Mesodermal cell (in vitro differentiated cells): ENCODE measurements at regions not wholly inside any gene's neighbourhood (a gene's known extent, or its start where the extent isn't known, plus 50 kb on each side); places are given as distances from the start of the nearest gene placed in this dataset.
"Not testable (repeated sequence)": the region's sequence is repeated elsewhere in the genome, so short reads cannot be mapped to it uniquely, and the experiment has no call there.

Experiments used
- H3K27ac ChIP-seq: 2 replicates; pipeline ENCODE4 v1.7.0; 2013; ENCODE audit warnings: mild to moderate bottlenecking, low read depth, low read length, moderate library complexity; ENCODE audit not compliant: severe bottlenecking
- H3K36me3 ChIP-seq: 2 replicates; pipeline ENCODE4 v1.7.1; 2013; ENCODE audit warnings: mild to moderate bottlenecking, low read length, moderate library complexity; ENCODE audit not compliant: control insufficient read depth, insufficient read depth
- H3K4me1 ChIP-seq: one replicate; pipeline ENCODE4 v1.7.1; 2013; ENCODE audit warnings: mild to moderate bottlenecking, low read length; ENCODE audit not compliant: insufficient read depth, control insufficient read depth, poor library complexity, severe bottlenecking
- H3K4me3 ChIP-seq: 2 replicates; pipeline ENCODE4 v1.7.0; 2013; ENCODE audit warnings: low read length, control low read depth, mild to moderate bottlenecking; ENCODE audit not compliant: insufficient read depth, poor library complexity, severe bottlenecking; ENCODE audit errors: extremely low read depth
- H3K9me3 ChIP-seq: 2 replicates; pipeline ENCODE4 v1.7.1; 2013; ENCODE audit warnings: mild to moderate bottlenecking, low read length, moderate library complexity; ENCODE audit not compliant: control insufficient read depth
- WGBS, 2 experiments: methylation state at CpG; one replicate each; pipeline ENCODE4 v1.1.5; 2013; ENCODE audit warnings: missing lambda C conversion rate in 2 of 2; ENCODE audit not compliant: insufficient coverage in 2 of 2; 5-methylcytosine and 5-hydroxymethylcytosine counted together

GRCh38 chr11:100409267-100409666 lies 277.8 kb upstream of the ARHGAP42 start:
- H3K9me3 ChIP-seq: peaks cover 27% of the 10 kb centered on the region

DNA sequence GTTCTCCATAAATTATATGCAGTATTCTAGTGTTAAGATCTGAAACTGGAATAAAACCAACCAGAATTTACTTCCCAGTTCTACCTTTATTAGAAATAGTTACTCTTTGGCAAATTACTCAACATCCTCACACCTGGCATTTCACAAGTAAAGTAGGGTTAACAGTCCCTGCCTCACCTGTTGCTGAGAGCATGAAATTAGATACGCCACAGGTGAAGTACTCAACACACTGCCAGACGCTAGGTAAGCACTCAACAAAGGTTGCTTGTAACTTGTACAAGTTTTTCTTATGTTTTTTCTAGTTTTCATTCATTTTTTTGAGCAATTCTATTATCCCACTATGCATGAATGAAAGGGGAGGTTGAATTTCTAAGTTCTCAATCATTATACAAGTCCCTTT lies 267.6 kb upstream of the ARHGAP42 start:
- no peaks in the 10 kb centered on the region for H3K36me3 ChIP-seq
- no CpG with 5 or more reads among the region's 2 CpGs for WGBS, 2 experiments
- H3K9me3 ChIP-seq: peaks cover 20% of the 10 kb centered on the region
- H3K4me3 ChIP-seq: no peak overlapping the region
- H3K4me1 ChIP-seq: no peaks in the 10 kb centered on the region
- H3K27ac ChIP-seq: no peak overlapping the region

More at GRCh38 chr11:100409267-100409666, 277.8 kb upstream of the ARHGAP42 start:
- peaks cover 13% of the 10 kb centered on the region for H3K4me1 ChIP-seq
- WGBS, 2 experiments: 74 to 78% methylated on average over 8 to 9 of the region's 11 CpGs
- H3K27ac ChIP-seq, H3K4me3 ChIP-seq, H3K36me3 ChIP-seq: not testable (repeated sequence)

GRCh38 chr11:100434821-100435641 lies 252.1 kb upstream of the ARHGAP42 start:
- H3K4me1 ChIP-seq: peaks cover 3% of the 10 kb centered on the region
- no peaks in the 10 kb centered on the region for H3K36me3 ChIP-seq
- no peaks in the 10 kb centered on the region for H3K9me3 ChIP-seq
- no peak overlapping the region for H3K27ac ChIP-seq
- WGBS, 2 experiments: 74 to 82% methylated on average over 3 to 5 of the region's 10 CpGs
- no peak overlapping the region for H3K4me3 ChIP-seq

GRCh38 chr11:100438376-100438775 lies 248.7 kb upstream of the ARHGAP42 start:
- WGBS, 2 experiments: 90% methylated on average over 2 of the region's 2 CpGs; no CpG with 5 or more reads in 1 of the 2 experiments
- H3K27ac ChIP-seq: no peak overlapping the region
- no peaks in the 10 kb centered on the region for H3K36me3 ChIP-seq
- peaks cover 3% of the 10 kb centered on the region for H3K4me1 ChIP-seq
- H3K4me3 ChIP-seq: no peak overlapping the region
- no peaks in the 10 kb centered on the region for H3K9me3 ChIP-seq

DNA sequence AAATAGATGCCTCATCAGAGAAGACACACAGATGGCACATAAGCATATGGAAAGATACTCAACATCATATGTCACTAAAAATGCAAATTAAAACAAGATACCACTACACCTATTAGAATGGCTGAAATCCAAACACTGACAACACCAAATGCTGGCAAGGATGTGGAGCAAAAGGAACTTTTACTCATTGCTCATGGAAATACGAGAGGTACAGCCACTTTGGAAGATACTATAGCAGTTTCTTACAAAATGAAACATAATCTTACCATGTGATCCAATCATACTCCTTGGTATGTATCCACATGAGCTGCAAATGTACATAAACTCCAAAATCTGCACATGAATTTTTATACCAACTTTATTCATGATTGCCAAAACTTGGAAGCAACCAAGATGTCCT lies 246.0 kb upstream of the ARHGAP42 start:
- no peak overlapping the region for H3K4me3 ChIP-seq
- 100% methylated on average over 1 of the region's 1 CpG; no CpG with 5 or more reads in 1 of the 2 experiments for WGBS, 2 experiments
- no peaks in the 10 kb centered on the region for H3K36me3 ChIP-seq
- no peak overlapping the region for H3K27ac ChIP-seq
- no peaks in the 10 kb centered on the region for H3K9me3 ChIP-seq
- no peaks in the 10 kb centered on the region for H3K4me1 ChIP-seq

DNA sequence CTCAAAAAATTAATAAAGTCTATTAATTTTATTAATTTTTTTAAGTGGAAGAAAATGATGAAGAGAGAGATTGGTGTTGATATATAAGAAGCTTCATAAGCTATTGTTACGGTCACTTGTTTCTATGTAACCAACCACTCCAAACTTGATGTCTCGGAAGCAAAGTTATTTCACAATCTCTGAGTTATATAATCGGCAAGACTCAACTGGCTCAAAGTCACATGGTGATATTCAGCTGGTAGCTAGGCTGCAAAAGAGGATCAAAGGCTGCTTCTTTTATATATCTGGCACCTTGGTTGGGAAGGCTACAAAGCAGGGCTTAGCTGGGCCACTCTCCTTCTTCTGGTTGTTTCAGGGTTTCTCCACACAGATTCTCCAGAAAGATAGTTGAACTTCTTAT lies 245.1 kb upstream of the ARHGAP42 start:
- Histone ChIP-seq H3K4me3 (no peak overlapping the region), H3K27ac (no peak overlapping the region), H3K36me3 (no peaks in the 10 kb centered on the region), H3K4me1 (no peaks in the 10 kb centered on the region), H3K9me3 (no peaks in the 10 kb centered on the region)
- WGBS, 2 experiments: 95 to 100% methylated on average over 2 to 3 of the region's 3 CpGs

- no peaks in the 10 kb centered on the region for H3K9me3 ChIP-seq
- no peak overlapping the region for H3K27ac ChIP-seq
- no peaks in the 10 kb centered on the region for H3K4me1 ChIP-seq
- no peak overlapping the region for H3K4me3 ChIP-seq
- 70 to 88% methylated on average over 1 to 2 of the region's 2 CpGs for WGBS, 2 experiments
- no peaks in the 10 kb centered on the region for H3K36me3 ChIP-seq
Observed at GRCh38 chr11:100445231-100445735, 241.8 kb upstream of the ARHGAP42 start.

DNA sequence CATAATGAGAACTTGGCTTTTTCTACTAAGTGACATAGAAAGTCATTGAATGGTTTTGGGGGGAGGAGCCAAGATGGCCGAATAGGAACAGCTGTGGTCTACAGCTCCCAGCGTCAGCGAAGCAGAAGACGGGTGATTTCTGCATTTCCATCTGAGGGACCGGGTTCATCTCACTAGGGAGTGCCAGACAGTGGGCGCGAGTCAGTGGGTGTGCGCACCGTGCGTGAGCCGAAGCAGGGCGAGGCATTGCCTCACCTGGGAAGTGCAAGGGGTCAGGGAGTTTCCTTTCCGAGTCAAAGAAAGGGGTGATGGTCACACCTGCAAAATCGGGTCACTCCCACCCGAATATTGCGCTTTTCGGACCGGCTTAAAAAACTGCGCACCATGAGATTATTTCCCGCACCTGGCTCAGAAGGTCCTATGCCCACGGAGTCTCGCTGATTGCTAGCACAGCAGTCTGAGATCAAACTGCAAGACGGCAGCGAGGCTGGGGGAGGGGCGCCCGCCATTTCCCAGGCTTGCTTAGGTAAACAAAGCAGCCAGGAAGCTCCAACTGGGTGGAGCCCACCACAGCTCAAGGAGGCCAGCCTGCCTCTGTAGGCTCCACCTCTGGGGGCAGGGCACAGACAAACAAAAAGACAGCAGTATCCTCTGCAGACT lies 235.2 kb upstream of the ARHGAP42 start:
- H3K36me3 ChIP-seq, H3K9me3 ChIP-seq, H3K4me1 ChIP-seq, H3K27ac ChIP-seq, H3K4me3 ChIP-seq: not testable (repeated sequence)
- 91 to 93% methylated on average over 15 to 19 of the region's 26 CpGs for WGBS, 2 experiments

DNA sequence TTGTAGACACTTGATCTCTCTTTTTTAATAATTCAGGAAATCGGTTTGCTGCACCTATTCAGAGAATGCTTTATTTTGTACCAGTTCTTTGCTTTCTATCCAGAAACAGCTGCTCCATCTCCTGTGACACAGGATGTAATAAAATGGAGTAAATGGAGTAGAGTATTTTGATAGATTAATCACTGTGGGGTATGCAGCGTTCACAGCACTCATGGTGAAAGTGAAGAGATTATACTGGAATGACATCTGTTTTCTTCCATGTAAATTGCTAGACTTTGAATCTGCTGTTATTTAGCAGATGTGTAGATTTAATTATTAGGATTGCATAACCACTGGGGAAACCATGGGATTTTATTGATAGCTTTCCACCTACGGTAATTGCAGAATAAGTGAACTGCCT lies 227.3 kb upstream of the ARHGAP42 start:
- Histone ChIP-seq H3K36me3 (no peaks in the 10 kb centered on the region), H3K4me1 (no peaks in the 10 kb centered on the region), H3K9me3 (no peaks in the 10 kb centered on the region), H3K27ac (no peak overlapping the region), H3K4me3 (no peak overlapping the region)
- 93 to 100% methylated on average over 2 to 3 of the region's 3 CpGs for WGBS, 2 experiments

DNA sequence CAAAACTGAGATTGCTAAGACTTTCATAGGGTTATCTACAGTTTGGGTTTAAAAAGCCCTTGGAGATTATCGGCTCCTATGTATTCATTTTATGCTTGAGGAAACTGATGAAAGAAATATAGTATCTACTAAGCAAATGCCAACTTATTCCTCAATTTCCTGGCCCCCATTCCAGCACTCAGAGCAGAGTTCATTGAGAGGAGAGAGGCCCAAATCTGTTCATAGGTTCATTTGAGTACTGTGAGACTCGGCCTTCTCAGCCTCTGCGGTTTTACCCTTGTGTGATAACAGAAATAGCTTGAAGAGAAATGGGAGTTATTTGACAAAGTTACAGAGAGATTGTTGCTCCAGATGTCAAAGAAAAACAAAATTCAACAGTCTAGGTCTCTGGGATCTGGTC lies 226.7 kb upstream of the ARHGAP42 start:
- no peaks in the 10 kb centered on the region for H3K4me1 ChIP-seq
- 100% methylated on average over 1 to 2 of the region's 3 CpGs for WGBS, 2 experiments
- no peak overlapping the region for H3K27ac ChIP-seq
- no peaks in the 10 kb centered on the region for H3K9me3 ChIP-seq
- H3K4me3 ChIP-seq: no peak overlapping the region
- no peaks in the 10 kb centered on the region for H3K36me3 ChIP-seq
